NT2/D1 (cell line): ENCODE measurements at regions not wholly inside any gene's neighbourhood (a gene's known extent, or its start where the extent isn't known, plus 50 kb on each side); places are given as distances from the start of the nearest gene placed in this dataset.

Source experiments
- DNase-seq: peaks from one replicate; pipeline ENCODE4 v3.0.0-alpha.2; 2011; ENCODE audit warnings: low read depth, low spot score
- H3K27me3 ChIP-seq: 2 replicates; pipeline ENCODE4 v1.6.0; 2011; ENCODE audit warnings: mild to moderate bottlenecking; ENCODE audit not compliant: insufficient read length, insufficient read depth
- H3K36me3 ChIP-seq: 2 replicates; pipeline ENCODE4 v1.6.1; 2011; ENCODE audit warnings: mild to moderate bottlenecking, low read length, mixed read lengths; ENCODE audit not compliant: insufficient read depth, insufficient read length
- H3K4me1 ChIP-seq: 2 replicates; pipeline ENCODE4 v1.5.1; 2011; ENCODE audit not compliant: insufficient read depth, insufficient read length
- H3K4me3 ChIP-seq: 2 replicates; pipeline ENCODE4 v1.5.1; 2011; ENCODE audit warnings: low read depth; ENCODE audit not compliant: insufficient read length
- H3K9ac ChIP-seq: 2 replicates; pipeline ENCODE4 v1.6.0; 2011; ENCODE audit warnings: low read depth; ENCODE audit not compliant: insufficient read length
- H3K9me3 ChIP-seq: 2 replicates; pipeline ENCODE4 v1.5.1; 2011; ENCODE audit warnings: mild to moderate bottlenecking, low read length; ENCODE audit not compliant: insufficient read depth
- SUZ12 ChIP-seq: IDR thresholded peaks from 2 replicates; pipeline ENCODE4 v1.6.1; 2011; ENCODE audit not compliant: insufficient read length, insufficient read depth; ENCODE audit errors: extremely low read depth
- YY1 ChIP-seq: IDR thresholded peaks from 2 replicates; pipeline ENCODE4 v1.6.1; 2011; ENCODE audit not compliant: insufficient read length, insufficient read depth
- ZNF274 ChIP-seq: IDR thresholded peaks from 2 replicates; pipeline ENCODE4 v1.6.1; 2011; ENCODE audit warnings: mild to moderate bottlenecking, low read depth, low read length

DNA sequence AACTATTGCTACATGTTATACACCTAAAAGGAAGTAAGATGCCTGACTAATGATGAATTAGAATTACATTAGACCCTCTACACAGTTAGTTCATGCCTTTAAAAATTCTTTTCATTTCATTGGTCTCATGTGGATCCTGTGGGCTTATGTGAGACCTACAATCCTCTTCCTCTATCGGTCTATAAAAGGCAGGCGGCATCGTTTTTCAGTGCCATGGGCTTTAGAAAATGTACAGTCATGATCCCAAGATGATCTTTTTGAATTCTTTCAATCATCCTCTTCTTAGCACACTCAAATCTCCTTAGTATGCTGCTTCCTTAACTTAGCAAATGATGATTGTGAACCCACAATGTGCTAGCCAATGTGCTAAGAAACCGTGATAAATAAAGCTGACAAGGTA, 193.9 kb downstream of the ZNF608 start:
- DNase-seq, result no peak
- H3K36me3 ChIP-seq, result no peaks in the 10 kb centered on the region
- no peaks in the 10 kb centered on the region for H3K4me1 ChIP-seq
- no peak overlapping the region for H3K9ac ChIP-seq
- no peaks in the 10 kb centered on the region for H3K27me3 ChIP-seq
- H3K9me3 ChIP-seq, result no peaks in the 10 kb centered on the region
- TF ChIP-seq YY1 (no peak), ZNF274 (no peak), SUZ12 (no peak)
- no peak overlapping the region for H3K4me3 ChIP-seq

DNA sequence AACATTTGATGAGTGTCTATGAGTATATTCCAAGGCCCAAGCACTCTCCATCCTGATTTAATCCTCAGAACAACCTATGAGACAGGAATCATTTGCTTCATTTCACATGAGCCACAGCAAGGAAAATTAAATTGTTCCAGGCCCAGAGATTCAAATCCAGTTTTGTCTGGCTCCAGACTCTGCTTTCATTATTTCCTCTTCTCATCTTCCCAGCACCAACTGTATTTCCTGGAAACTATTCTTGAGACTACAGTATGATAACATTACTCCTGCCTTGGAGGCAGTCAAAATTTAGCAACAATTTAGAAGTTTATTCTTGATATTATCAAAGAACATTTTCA, 194.5 kb downstream of the ZNF608 start:
- no peaks in the 10 kb centered on the region for H3K4me1 ChIP-seq
- H3K9me3 ChIP-seq, result no peaks in the 10 kb centered on the region
- no peak for DNase-seq
- H3K27me3 ChIP-seq, result no peaks in the 10 kb centered on the region
- no peak overlapping the region for H3K4me3 ChIP-seq
- TF ChIP-seq ZNF274 (no peak), SUZ12 (no peak), YY1 (no peak)
- H3K36me3 ChIP-seq, result no peaks in the 10 kb centered on the region
- H3K9ac ChIP-seq, result no peak overlapping the region

DNA sequence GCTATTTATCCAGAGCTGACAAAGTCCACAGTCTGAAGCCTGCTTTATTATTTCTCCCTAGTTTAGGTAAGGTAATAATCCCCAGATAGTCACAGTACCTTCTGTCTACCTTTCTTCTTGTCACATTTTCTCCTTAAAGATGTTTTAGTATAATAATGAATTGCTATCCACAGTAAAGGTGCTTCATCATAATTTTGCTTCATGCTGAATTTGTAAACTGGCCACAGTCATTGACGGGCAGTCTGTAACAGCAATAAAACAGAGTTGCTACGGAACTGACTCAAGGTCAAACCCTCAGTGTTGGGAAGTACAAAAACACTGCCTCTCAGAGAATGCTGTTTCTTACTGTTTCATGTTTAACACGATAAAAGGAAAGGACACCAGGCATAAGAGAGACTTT, 195.7 kb downstream of the ZNF608 start:
- H3K4me1 ChIP-seq, result no peaks in the 10 kb centered on the region

DNA sequence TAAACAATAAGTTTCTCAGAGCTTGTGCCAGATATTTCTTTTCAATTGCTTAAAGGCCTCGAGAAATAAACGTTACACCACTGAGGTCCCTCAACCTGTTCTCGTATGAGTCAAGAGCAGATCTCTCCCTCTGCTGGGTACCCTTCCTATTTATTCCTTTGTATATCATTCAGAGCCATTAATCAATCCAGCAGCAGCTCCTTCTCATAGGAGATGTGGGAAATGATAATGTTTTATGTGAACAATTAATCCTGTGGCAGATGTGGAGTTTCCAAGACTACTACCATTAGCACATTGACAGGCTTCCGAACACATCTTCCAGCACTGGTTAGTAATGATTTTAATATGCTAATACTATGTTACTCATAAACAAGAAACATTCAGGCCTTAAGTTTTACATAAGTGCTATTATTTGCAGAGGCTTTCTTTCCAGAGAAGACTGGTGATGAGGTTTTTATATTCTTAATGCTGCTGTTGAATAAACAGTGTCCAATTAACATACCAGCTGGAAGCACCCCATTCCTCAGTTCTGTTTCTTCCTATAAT, 196.5 kb downstream of the ZNF608 start:
- no peak for DNase-seq
- Histone ChIP-seq H3K9ac (no peak overlapping the region), H3K4me1 (no peaks in the 10 kb centered on the region), H3K9me3 (no peaks in the 10 kb centered on the region), H3K36me3 (no peaks in the 10 kb centered on the region), H3K4me3 (no peak overlapping the region), H3K27me3 (no peaks in the 10 kb centered on the region)
- no peak for TF ChIP-seq SUZ12
- no peak for TF ChIP-seq ZNF274
- TF ChIP-seq YY1, result no peak

More for the DNA sequence above, 195.7 kb downstream of the ZNF608 start:
- Histone ChIP-seq H3K36me3 (no peaks in the 10 kb centered on the region), H3K9ac (no peak overlapping the region), H3K9me3 (no peaks in the 10 kb centered on the region), H3K27me3 (no peaks in the 10 kb centered on the region), H3K4me3 (no peak overlapping the region)
- DNase-seq, result no peak
- TF ChIP-seq ZNF274 (no peak), SUZ12 (no peak), YY1 (no peak)

DNA sequence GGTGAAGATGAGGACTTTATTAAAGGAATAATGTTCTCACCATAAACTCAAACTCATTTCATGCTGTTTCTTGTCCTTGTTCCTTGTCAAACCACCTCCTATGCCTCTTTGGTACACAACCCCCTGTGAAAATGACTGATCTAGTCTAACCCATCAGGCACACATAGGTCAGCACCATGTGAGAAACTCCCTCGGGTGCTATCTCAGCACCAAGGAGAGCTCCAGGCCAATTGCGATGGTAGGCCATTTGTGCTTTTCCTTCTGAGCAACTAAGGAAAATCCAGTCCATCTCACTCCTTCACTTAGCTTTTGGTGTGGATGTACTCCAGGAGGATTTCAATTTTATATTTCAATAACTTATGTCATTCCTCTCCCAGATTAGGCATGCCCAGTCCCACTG, 199.8 kb downstream of the ZNF608 start:
- DNase-seq, result no peak

DNA sequence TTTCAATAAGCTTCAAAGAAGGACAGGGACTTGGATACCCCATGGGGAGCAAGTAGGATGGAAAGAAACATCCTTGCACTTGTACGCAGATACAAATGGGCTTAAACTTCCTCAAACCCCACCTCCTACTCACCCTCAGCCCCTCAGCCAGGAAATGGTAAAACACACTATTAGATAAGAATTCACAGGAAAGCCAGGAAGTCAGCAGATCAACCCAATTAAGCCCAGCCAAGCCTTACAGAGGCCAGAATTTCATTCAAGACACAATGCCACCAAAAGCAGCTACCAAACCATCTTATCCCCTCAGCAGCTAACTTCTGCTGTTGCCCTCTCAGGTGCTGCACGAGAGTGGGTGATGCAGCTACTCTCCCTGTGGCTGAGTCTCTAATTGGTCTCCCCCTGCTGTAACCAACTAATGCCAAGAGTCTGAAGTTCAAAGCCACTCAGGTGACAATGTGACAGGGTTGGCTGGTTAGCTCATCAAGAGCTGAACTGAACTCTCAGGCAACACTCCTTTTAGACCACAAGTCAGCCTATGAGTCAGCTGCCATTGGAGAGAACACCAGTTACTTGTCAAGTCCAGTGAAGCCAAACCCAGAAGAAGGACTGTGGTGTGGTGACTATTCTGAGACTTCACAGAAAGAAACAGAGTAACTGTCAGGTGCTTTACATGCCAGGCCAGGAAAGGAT, 201.9 kb downstream of the ZNF608 start:
- H3K36me3 ChIP-seq, result no peaks in the 10 kb centered on the region
- no peak for DNase-seq
- H3K27me3 ChIP-seq, result no peaks in the 10 kb centered on the region
- H3K9me3 ChIP-seq, result no peaks in the 10 kb centered on the region
- no peak for TF ChIP-seq YY1
- TF ChIP-seq ZNF274, result no peak
- no peak for TF ChIP-seq SUZ12
- no peaks in the 10 kb centered on the region for H3K4me1 ChIP-seq
- no peak overlapping the region for H3K4me3 ChIP-seq
- H3K9ac ChIP-seq, result no peak overlapping the region

More for the DNA sequence above, 199.8 kb downstream of the ZNF608 start:
- H3K4me1 ChIP-seq, result no peaks in the 10 kb centered on the region
- no peaks in the 10 kb centered on the region for H3K9me3 ChIP-seq
- no peak overlapping the region for H3K4me3 ChIP-seq
- TF ChIP-seq ZNF274 (no peak), SUZ12 (no peak), YY1 (no peak)
- no peaks in the 10 kb centered on the region for H3K36me3 ChIP-seq
- no peak overlapping the region for H3K9ac ChIP-seq
- no peaks in the 10 kb centered on the region for H3K27me3 ChIP-seq

DNA sequence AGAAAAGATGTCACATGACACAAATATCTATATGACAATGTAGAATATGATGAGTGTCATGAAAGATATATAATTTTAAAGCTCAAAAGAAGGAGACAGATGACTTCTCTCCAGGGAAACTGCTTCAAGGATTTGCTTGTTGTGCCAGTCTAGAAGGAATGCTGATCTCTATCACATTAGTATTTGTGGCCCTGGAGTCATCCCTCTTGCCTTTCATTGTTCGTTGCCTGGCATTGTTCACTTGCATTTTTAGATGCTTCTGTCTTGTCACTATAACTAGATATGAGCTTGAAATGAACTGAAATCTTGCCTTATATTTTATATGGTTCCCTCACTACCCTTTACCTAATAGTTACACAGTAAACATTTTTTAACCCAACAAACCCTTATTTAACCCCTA, 207.5 kb downstream of the ZNF608 start:
- Histone ChIP-seq H3K9me3 (no peaks in the 10 kb centered on the region), H3K36me3 (no peaks in the 10 kb centered on the region), H3K27me3 (no peaks in the 10 kb centered on the region), H3K4me3 (no peak overlapping the region), H3K9ac (no peak overlapping the region), H3K4me1 (no peaks in the 10 kb centered on the region)
- no peak for TF ChIP-seq ZNF274
- TF ChIP-seq SUZ12, result no peak
- DNase-seq, result no peak
